ENCODE measurements at regions not wholly inside any gene's neighbourhood (a gene's known extent, or its start where the extent isn't known, plus 50 kb on each side); places are given as distances from the start of the nearest gene placed in this dataset.

GRCh38 chr14:34171431-34172172 lies 220.7 kb upstream of the EGLN3 start:
- no peaks in the 10 kb centered on the region for H4K20me1 ChIP-seq (replicated peaks; ENCODE audit: control insufficient read depth, insufficient read depth, low read length)
- H3K27me3 ChIP-seq (ENCODE audit: control insufficient read depth in 2 of 2, insufficient read depth in 2 of 2, low read length in 2 of 2), result peaks cover 0 to 4% of the 10 kb centered on the region in 2 experiments; a peak in 2 of 5 replicates
- no peaks in the 10 kb centered on the region for H3K36me3 ChIP-seq (ENCODE audit: control insufficient read depth, insufficient read depth, low read length)
- intact Hi-C loops (cut with micrococcal nuclease) (no loop called here), in situ Hi-C loops (cut with MboI) (loop anchor here (25.0 kb wide), 1 partner anchor 1484 kb away; no protein-coding TSS in a partner anchor)
- BruUV-seq (replicated peaks), result no TSS peak
- no peaks in the 10 kb centered on the region for H3K79me2 ChIP-seq (ENCODE audit: control insufficient read depth, insufficient read depth, low read length)
- no peaks in the 10 kb centered on the region for H3K9me3 ChIP-seq (replicated peaks; ENCODE audit: control insufficient read depth, insufficient read depth, low read depth, low read length)
- H3K9ac ChIP-seq (ENCODE audit: insufficient read depth in 1 of 2, low read depth in 2 of 2, low read length in 2 of 2), result no peak overlapping the region
- WGBS (ENCODE audit: insufficient coverage, low coverage, missing lambda C conversion rate), result under 1% methylated on average over 8 of the region's 8 CpGs
- FAIRE-seq, result no peak
- no peaks in the 10 kb centered on the region for H3K9me1 ChIP-seq (ENCODE audit: control insufficient read depth, insufficient read depth, low read length)
- ChIA-PET POLR2A (no interaction called here), CTCF (ENCODE audit: low intra/inter-chr PET ratio) (no interaction called here)
- no peak overlapping the region for H2AFZ ChIP-seq (ENCODE audit: low read depth, low read length)
- no peak overlapping the region for H3K4me2 ChIP-seq (ENCODE audit: insufficient read depth, low read length)
- no peak for DNase-seq (ENCODE audit: extremely low read depth in 1 of 4, low spot score in 3 of 4)
- H3K4me1 ChIP-seq (replicated peaks in 1 of 2; ENCODE audit: control insufficient read depth in 2 of 2, insufficient read depth in 2 of 2, low read length in 2 of 2), result no peaks in the 10 kb centered on the region
- no peak for ATAC-seq
- no peak overlapping the region for H3K4me3 ChIP-seq
- no peak overlapping the region for H3K27ac ChIP-seq (ENCODE audit: extremely low read depth, low read depth, low read length)
- TF ChIP-seq RB1 (IDR thresholded peaks at IDR 0.05; ENCODE audit: low read depth), result no peak
- TF ChIP-seq BRF1 (IDR thresholded peaks at IDR 0.05; ENCODE audit: borderline replicate concordance, extremely low read depth, insufficient read length), result no peak
- no peak for TF ChIP-seq ZNF253 (CRISPR knock-in tag; conservative IDR thresholded peaks at IDR 0.05)
- TF ChIP-seq, protein P1, sequence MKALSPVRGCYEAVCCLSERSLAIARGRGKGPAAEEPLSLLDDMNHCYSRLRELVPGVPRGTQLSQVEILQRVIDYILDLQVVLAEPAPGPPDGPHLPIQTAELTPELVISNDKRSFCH (CRISPR knock-in tag; IDR thresholded peaks at IDR 0.05), result no peak
- TF ChIP-seq, protein P1 (tag; IDR thresholded peaks at IDR 0.05), result no peak
- no peak for TF ChIP-seq ZNF408 (CRISPR knock-in tag; IDR thresholded peaks at IDR 0.05; ENCODE audit: low read depth)
- no peak for TF ChIP-seq ZNF140 (CRISPR knock-in tag; IDR thresholded peaks at IDR 0.05)
- TF ChIP-seq, protein P2, sequence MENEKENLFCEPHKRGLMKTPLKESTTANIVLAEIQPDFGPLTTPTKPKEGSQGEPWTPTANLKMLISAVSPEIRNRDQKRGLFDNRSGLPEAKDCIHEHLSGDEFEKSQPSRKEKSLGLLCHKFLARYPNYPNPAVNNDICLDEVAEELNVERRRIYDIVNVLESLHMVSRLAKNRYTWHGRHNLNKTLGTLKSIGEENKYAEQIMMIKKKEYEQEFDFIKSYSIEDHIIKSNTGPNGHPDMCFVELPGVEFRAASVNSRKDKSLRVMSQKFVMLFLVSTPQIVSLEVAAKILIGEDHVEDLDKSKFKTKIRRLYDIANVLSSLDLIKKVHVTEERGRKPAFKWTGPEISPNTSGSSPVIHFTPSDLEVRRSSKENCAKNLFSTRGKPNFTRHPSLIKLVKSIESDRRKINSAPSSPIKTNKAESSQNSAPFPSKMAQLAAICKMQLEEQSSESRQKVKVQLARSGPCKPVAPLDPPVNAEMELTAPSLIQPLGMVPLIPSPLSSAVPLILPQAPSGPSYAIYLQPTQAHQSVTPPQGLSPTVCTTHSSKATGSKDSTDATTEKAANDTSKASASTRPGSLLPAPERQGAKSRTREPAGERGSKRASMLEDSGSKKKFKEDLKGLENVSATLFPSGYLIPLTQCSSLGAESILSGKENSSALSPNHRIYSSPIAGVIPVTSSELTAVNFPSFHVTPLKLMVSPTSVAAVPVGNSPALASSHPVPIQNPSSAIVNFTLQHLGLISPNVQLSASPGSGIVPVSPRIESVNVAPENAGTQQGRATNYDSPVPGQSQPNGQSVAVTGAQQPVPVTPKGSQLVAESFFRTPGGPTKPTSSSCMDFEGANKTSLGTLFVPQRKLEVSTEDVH (IDR thresholded peaks at IDR 0.05; ENCODE audit: low read depth, partially characterized antibody), result no peak
- TF ChIP-seq ZFPM2 (CRISPR knock-in tag; IDR thresholded peaks at IDR 0.05), result no peak
- no peak for TF ChIP-seq KLF1 (tag; IDR thresholded peaks at IDR 0.05)
- no peak for TF ChIP-seq ZNF134 (CRISPR knock-in tag; conservative IDR thresholded peaks at IDR 0.05)
- TF ChIP-seq TAF1 (IDR thresholded peaks at IDR 0.05; ENCODE audit: control insufficient read depth, extremely low read depth, insufficient read depth, low read length, severe bottlenecking), result no peak
- TF ChIP-seq FIP1L1 (IDR thresholded peaks at IDR 0.05; ENCODE audit: low read depth, low read length, poor library complexity, severe bottlenecking), result no peak
- no peak for TF ChIP-seq UBTF (IDR thresholded peaks at IDR 0.05; ENCODE audit: borderline replicate concordance in 1 of 2, low read depth in 2 of 2, low read length in 2 of 2)
- no peak for TF ChIP-seq NR4A1 (CRISPR knock-in tag; IDR thresholded peaks at IDR 0.05)
- TF ChIP-seq NR4A1 (tag; IDR thresholded peaks at IDR 0.05), result no peak
- TF ChIP-seq NEUROD1 (IDR thresholded peaks at IDR 0.05; ENCODE audit: borderline replicate concordance, low read depth, low read length, partially characterized antibody), result no peak
- TF ChIP-seq FOXK1 (CRISPR knock-in tag; IDR thresholded peaks at IDR 0.05; ENCODE audit: borderline replicate concordance), result no peak

All from K562 (cell line).